Hepatocyte (in vitro differentiated cells): ENCODE measurements at regions not wholly inside any gene's neighbourhood (a gene's known extent, or its start where the extent isn't known, plus 50 kb on each side); places are given as distances from the start of the nearest gene placed in this dataset.

ENCODE experiments used
- DNase-seq: peaks from one replicate; pipeline ENCODE4 v3.0.0-alpha.2; 2016; ENCODE audit warnings: low spot score
- H2AFZ ChIP-seq: fragments of 200-600 bp; sonication (generic); 2 replicates; pipeline ENCODE4 v1.6.0; 2016; ENCODE audit warnings: antibody characterized with exemption, mild to moderate bottlenecking
- H3K27ac ChIP-seq: fragments of 200-600 bp; sonication (generic); 2 replicates; pipeline ENCODE4 v1.5.1; 2016; ENCODE audit warnings: mild to moderate bottlenecking
- H3K27me3 ChIP-seq: fragments of 200-600 bp; sonication (generic); 2 replicates; pipeline ENCODE4 v1.6.1; 2016
- H3K36me3 ChIP-seq: fragments of 200-600 bp; sonication (generic); replicated peaks from 2 replicates; pipeline ENCODE4 v1.5.1; 2016; ENCODE audit warnings: low read depth; ENCODE audit not compliant: insufficient read depth
- H3K4me1 ChIP-seq: fragments of 200-600 bp; sonication (generic); 2 replicates; pipeline ENCODE4 v1.5.1; 2016; ENCODE audit warnings: mild to moderate bottlenecking, moderate library complexity; ENCODE audit not compliant: insufficient read depth
- H3K4me2 ChIP-seq: fragments of 200-600 bp; sonication (generic); 2 replicates; pipeline ENCODE4 v1.6.0; 2016
- H3K4me3 ChIP-seq: fragments of 200-600 bp; sonication (generic); 2 replicates; pipeline ENCODE4 v1.5.1; 2016; ENCODE audit warnings: mild to moderate bottlenecking
- H3K79me2 ChIP-seq: fragments of 200-600 bp; sonication (generic); 2 replicates; pipeline ENCODE4 v1.6.0; 2017; ENCODE audit warnings: mild to moderate bottlenecking
- H3K9me2 ChIP-seq: fragments of 200-600 bp; sonication (generic); replicated peaks from 2 replicates; pipeline ENCODE4 v1.6.0; 2017; ENCODE audit warnings: mild to moderate bottlenecking; ENCODE audit not compliant: insufficient read depth
- H3K9me3 ChIP-seq: fragments of 200-600 bp; sonication (generic); 2 replicates; pipeline ENCODE4 v1.5.1; 2016; ENCODE audit warnings: low read depth, mild to moderate bottlenecking
- H4K20me1 ChIP-seq: fragments of 200-600 bp; sonication (generic); 2 replicates; pipeline ENCODE4 v1.6.0; 2016; ENCODE audit warnings: mild to moderate bottlenecking; ENCODE audit not compliant: insufficient read depth, poor library complexity, severe bottlenecking
- EZH2 ChIP-seq: fragments of 200-600 bp; sonication (generic); IDR thresholded peaks from 2 replicates; pipeline ENCODE4 v1.6.1; 2016; ENCODE audit warnings: antibody characterized with exemption, mild to moderate bottlenecking, borderline replicate concordance
- EZH2phosphoT487 ChIP-seq: fragments of 200-600 bp; sonication (generic); IDR thresholded peaks from one replicate; pipeline ENCODE4 v1.6.1; 2018; ENCODE audit warnings: antibody characterized with exemption, mild to moderate bottlenecking, low read depth, moderate library complexity; ENCODE audit not compliant: unreplicated experiment, severe bottlenecking
- WGBS: methylation state at CpG from one replicate; pipeline ENCODE4 v1.1.6; 2016; ENCODE audit warnings: low lambda C conversion rate; ENCODE audit errors: missing lambda C conversion rate; 5-methylcytosine and 5-hydroxymethylcytosine counted together
- TF ChIP-seq, protein P1 (sequence below): fragments of 200-600 bp; sonication (generic); IDR thresholded peaks from 2 replicates; pipeline ENCODE4 v1.5.1; 2016; ENCODE audit warnings: antibody characterized with exemption, mild to moderate bottlenecking; ENCODE audit not compliant: poor library complexity

DNA sequence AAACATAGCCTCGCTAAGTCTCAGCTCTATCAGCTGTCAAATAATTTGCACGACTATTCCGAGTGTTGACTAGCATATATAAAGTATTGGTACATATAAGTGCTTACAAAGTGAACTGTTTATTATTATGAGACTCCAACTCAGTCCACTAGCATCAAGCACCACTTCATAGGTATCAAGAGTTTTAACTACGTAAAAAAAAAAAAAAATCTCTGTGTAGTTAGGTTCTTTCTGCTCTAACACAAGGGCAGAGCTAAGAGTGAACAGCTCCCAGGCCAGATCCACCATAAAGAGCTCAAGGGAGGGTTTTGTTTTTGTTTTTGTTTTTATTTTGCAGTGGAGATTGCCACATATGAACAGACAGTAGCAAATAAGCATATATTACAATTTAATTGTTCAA lies 309.8 kb upstream of the SGK1 start:
- no peaks in the 10 kb centered on the region for H3K36me3 ChIP-seq
- no peak for TF ChIP-seq EZH2phosphoT487
- TF ChIP-seq, protein P1, sequence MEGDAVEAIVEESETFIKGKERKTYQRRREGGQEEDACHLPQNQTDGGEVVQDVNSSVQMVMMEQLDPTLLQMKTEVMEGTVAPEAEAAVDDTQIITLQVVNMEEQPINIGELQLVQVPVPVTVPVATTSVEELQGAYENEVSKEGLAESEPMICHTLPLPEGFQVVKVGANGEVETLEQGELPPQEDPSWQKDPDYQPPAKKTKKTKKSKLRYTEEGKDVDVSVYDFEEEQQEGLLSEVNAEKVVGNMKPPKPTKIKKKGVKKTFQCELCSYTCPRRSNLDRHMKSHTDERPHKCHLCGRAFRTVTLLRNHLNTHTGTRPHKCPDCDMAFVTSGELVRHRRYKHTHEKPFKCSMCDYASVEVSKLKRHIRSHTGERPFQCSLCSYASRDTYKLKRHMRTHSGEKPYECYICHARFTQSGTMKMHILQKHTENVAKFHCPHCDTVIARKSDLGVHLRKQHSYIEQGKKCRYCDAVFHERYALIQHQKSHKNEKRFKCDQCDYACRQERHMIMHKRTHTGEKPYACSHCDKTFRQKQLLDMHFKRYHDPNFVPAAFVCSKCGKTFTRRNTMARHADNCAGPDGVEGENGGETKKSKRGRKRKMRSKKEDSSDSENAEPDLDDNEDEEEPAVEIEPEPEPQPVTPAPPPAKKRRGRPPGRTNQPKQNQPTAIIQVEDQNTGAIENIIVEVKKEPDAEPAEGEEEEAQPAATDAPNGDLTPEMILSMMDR: no peak
- TF ChIP-seq EZH2: no peak
- H2AFZ ChIP-seq: no peak overlapping the region

DNA sequence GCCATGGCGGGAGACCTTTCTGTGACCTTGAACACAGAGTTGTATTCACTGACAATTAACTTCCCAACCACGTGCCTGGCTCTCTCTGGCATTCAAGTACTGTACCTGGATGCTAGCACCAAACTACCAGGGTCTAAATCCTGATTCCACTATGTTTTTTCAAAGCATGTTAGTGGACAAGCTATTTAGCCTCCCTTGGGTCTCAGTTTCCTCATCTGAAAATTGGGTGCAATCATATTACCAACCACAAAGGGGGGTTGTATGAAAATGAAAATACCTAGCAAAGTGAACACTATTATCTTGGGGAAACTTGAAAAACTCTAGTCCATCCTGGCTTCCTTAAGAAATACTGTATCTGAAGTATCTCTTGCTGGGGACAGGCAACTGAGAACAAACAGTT lies 308.7 kb upstream of the SGK1 start:
- Histone ChIP-seq H3K27ac (no peak overlapping the region), H3K9me2 (no peaks in the 10 kb centered on the region), H3K27me3 (peaks cover under 1% of the 10 kb centered on the region), H3K9me3 (no peaks in the 10 kb centered on the region), H2AFZ (no peak overlapping the region), H3K4me1 (no peaks in the 10 kb centered on the region), H3K4me2 (no peak overlapping the region), H3K79me2 (no peaks in the 10 kb centered on the region), H3K4me3 (no peak overlapping the region), H4K20me1 (no peaks in the 10 kb centered on the region), H3K36me3 (no peaks in the 10 kb centered on the region)
- no peak for DNase-seq
- TF ChIP-seq EZH2 (no peak), EZH2phosphoT487 (no peak)
- TF ChIP-seq, protein P1: no peak
- 77% methylated on average over 2 of the region's 2 CpGs for WGBS

More for the DNA sequence above, 309.8 kb upstream of the SGK1 start:
- H3K9me2 ChIP-seq: no peaks in the 10 kb centered on the region
- no peaks in the 10 kb centered on the region for H3K27me3 ChIP-seq
- no peaks in the 10 kb centered on the region for H3K79me2 ChIP-seq
- H3K4me2 ChIP-seq: no peak overlapping the region
- no peak for DNase-seq
- no peaks in the 10 kb centered on the region for H3K4me1 ChIP-seq
- no peaks in the 10 kb centered on the region for H3K9me3 ChIP-seq
- H3K27ac ChIP-seq: no peak overlapping the region
- 91% methylated on average over 4 of the region's 4 CpGs for WGBS
- no peak overlapping the region for H3K4me3 ChIP-seq
- no peaks in the 10 kb centered on the region for H4K20me1 ChIP-seq

DNA sequence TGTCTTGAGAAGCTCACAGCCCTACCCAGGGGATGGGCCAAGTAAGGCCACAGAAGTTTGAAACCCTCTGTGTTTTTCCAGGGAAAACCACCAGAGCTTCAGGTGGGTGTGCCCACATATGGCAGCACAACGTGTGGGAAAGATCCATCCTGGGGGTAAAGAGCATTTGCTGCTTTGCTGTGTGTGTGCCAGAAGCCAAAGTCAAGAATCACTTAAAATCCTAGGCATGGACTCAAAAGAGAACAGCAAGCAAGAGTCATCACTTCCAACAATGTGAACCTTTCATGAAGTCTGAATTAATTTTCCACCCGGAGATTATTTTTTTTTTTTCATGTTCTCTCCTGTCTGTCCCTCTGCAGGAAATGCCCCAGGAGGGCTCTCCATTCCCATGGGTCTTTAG lies 308.2 kb upstream of the SGK1 start:
- H2AFZ ChIP-seq: no peak overlapping the region
- WGBS: 53% methylated on average over 2 of the region's 2 CpGs

More for the DNA sequence above, 308.2 kb upstream of the SGK1 start:
- DNase-seq: no peak
- H3K36me3 ChIP-seq: no peaks in the 10 kb centered on the region
- H3K4me3 ChIP-seq: no peak overlapping the region
- H3K27me3 ChIP-seq: peaks cover 5% of the 10 kb centered on the region
- H3K9me2 ChIP-seq: no peaks in the 10 kb centered on the region
- H3K4me1 ChIP-seq: no peaks in the 10 kb centered on the region
- TF ChIP-seq EZH2phosphoT487 (no peak), EZH2 (no peak)
- TF ChIP-seq, protein P1: no peak
- no peaks in the 10 kb centered on the region for H4K20me1 ChIP-seq
- no peak overlapping the region for H3K4me2 ChIP-seq
- no peaks in the 10 kb centered on the region for H3K9me3 ChIP-seq
- no peaks in the 10 kb centered on the region for H3K79me2 ChIP-seq
- no peak overlapping the region for H3K27ac ChIP-seq
